Uterus (tissue), 2 donors: ENCODE measurements at regions not wholly inside any gene's neighbourhood (a gene's known extent, or its start where the extent isn't known, plus 50 kb on each side); places are given as distances from the start of the nearest gene placed in this dataset.

Experiments
- POLR2A ChIP-seq, 2 donors: fragments of 450-650 bp; IDR thresholded peaks; one replicate each; pipeline ENCODE4 v1.6.1; 2016; ENCODE audit warnings: antibody characterized with exemption in 2 of 2, mild to moderate bottlenecking in 1 of 2, moderate library complexity in 1 of 2
- TF ChIP-seq, protein P1 (sequence below), 4 experiments: fragments of 200-600 bp in 2 of 4; fragments of 450-650 bp in 2 of 4; sonication (generic) in 2 of 4; IDR thresholded peaks; one replicate each; pipeline ENCODE4 v1.5.1; 2016 to 2019; ENCODE audit warnings: antibody characterized with exemption in 4 of 4, mild to moderate bottlenecking in 2 of 4, moderate library complexity in 1 of 4

DNA sequence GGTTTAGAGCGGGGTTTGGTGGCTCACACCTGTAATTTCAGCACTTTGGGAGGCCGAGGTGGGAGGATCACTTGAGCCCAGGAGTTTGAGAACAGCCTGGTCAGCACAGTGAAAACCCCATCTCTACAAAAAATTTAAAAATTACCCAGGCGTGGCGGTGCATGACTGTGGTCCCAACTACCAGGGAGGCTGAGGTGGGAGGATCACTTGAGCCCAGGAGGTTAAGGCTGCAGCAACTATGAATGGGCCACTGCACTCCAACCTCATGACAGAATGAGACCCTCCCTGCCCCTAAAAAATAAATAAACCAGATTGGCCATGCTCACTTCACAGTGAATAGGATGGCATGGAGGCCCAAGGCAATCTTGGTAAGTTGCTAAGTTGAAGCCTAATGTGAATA lies 168.9 kb downstream of the RHOU start:
- no peak for TF ChIP-seq POLR2A (IDR thresholded peaks at IDR 0.05)
- TF ChIP-seq, protein P1, sequence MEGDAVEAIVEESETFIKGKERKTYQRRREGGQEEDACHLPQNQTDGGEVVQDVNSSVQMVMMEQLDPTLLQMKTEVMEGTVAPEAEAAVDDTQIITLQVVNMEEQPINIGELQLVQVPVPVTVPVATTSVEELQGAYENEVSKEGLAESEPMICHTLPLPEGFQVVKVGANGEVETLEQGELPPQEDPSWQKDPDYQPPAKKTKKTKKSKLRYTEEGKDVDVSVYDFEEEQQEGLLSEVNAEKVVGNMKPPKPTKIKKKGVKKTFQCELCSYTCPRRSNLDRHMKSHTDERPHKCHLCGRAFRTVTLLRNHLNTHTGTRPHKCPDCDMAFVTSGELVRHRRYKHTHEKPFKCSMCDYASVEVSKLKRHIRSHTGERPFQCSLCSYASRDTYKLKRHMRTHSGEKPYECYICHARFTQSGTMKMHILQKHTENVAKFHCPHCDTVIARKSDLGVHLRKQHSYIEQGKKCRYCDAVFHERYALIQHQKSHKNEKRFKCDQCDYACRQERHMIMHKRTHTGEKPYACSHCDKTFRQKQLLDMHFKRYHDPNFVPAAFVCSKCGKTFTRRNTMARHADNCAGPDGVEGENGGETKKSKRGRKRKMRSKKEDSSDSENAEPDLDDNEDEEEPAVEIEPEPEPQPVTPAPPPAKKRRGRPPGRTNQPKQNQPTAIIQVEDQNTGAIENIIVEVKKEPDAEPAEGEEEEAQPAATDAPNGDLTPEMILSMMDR (IDR thresholded peaks at IDR 0.05), result no peak
